T-helper 2 cell (primary cell): ENCODE measurements at regions not wholly inside any gene's neighbourhood (a gene's known extent, or its start where the extent isn't known, plus 50 kb on each side); places are given as distances from the start of the nearest gene placed in this dataset.

Experiments
- DNase-seq, 5 experiments: peaks; one replicate each; pipeline versions ENCODE4 v3.0.0 to v3.0.0-alpha.2; 2012 to 2022

DNA sequence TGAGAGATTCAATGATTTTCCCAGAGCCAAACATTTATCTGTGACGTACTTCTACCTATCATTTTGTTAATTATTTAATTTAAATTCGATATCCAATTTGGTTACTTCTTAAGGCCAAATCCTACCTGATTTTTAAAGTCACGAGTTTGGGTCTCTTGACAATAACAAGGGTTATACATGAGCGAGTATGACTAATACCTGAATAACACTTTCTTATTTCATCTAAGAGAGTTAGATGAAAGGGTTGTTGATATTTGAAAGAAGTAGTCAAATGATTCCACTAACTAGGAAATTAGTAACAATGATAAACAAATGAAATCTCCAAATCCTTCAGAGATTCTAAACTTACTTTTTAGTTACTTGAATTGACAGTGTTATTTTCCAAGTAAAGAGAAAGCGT is 1086.9 kb downstream of the XPNPEP1 start:
- no peak for DNase-seq

DNA sequence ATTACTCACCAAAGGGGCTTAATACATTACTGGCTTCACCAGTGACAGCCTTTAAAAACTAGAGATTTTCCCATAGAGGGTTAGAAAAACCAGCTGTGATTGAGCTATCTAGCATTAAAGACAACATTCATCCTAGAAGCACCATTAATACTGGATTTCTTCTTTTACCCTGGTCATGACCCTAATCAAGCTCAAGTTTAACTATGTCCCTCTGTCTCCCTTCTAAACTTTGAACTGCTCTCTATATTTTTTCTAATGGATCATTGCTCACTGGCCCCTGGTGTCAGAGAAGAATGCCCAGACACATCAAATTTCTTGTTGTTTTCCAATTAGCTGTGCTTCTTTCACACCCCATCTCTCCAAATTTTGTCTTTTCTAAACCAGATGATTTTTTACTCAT is 1101.3 kb downstream of the XPNPEP1 start:
- no peak for DNase-seq

DNA sequence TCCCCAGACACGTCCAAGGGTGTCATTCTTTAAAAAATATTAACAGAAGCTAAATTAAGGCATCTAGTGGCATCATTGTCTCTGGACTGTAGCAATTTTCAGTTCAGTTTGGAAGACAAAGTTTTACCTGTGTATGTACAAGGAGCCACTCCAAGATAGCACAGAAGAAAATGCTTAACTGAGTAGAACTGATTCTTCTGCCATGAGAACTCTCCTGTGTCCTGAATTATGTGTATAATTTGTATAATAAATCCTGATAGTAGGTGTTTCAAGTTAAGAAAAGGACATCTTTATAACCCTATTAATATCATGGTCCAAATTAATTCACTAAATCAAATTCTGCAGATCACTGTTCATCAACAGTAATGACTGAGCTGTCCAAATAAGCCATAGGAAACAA is 1104.0 kb downstream of the XPNPEP1 start:
- no peak for DNase-seq

DNA sequence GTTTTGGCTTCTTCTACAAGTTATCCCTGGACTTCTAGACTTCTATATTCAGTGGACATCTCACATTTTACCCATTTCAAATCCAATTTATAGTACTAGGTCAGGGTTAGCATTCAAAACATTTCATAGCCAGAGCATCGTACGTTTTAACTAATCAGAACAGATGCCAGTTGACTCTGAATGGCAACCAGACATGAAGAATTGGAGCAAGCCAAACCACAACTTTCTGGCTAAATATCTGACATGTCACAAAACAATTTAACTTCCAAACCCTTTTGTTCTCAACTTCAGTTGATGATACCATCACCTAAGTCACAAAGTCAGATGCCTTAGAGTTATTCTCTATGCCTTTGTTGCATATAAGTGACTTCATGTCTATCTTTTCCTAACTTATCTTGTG is 1105.7 kb downstream of the XPNPEP1 start:
- DNase-seq: no peak

DNA sequence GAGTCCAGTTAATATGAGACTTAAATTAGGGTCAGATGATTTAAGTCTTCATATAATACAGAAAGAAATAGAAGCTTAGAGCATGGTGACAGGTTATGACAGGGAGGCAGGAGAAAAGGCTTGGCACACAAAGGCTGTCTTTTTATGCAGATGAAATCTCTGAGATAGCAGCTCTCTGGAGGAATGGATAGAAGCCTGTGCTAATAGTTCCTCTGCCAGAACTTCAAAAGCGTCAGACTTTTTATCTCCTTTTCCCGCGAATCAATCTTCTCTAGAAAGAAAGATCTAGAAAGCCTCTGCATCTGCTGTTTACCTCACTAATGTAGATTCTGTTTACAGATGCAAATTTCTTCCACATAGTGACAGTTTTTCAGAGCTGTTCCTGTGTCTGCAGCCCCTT is 1106.2 kb downstream of the XPNPEP1 start:
- no peak for DNase-seq

DNA sequence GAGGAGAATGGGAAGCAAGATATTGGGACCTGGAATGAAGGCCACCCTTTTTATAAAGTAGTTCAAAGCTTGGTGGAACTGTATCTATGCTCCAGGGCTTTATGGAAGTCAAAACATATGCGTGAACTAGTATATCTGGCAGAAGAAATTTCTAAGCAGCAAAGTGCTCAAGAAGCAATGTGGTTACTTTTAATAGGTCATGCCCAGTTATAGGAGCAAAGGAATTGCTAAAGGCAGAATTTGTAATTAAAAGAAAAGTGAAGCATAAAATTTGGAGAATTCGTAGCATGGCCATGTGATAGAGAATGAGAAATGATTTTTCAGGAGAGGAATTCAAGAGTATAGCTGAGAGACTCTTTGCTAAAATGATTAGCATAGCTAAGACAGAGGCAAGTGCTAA is 1110.4 kb downstream of the XPNPEP1 start:
- no peak for DNase-seq

DNA sequence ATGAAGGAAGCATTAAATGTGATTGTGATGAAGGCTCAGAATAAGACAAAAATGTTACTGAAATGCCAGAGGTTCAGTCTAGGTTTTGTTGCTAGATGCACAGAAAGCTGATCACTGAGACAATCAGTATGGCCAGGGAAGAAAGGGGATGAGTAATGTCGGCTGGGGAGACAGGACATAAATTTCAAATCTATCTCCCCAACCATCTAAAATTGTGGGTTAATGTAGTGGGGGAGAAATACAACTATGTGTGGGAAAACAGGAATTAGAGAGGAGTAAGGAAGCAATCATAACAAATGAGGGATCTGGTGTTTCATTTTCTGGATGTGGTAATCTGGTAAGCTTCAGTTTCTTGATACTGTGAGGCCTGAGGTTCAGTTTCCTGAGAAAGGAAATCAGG is 1111.0 kb downstream of the XPNPEP1 start:
- no peak for DNase-seq

DNA sequence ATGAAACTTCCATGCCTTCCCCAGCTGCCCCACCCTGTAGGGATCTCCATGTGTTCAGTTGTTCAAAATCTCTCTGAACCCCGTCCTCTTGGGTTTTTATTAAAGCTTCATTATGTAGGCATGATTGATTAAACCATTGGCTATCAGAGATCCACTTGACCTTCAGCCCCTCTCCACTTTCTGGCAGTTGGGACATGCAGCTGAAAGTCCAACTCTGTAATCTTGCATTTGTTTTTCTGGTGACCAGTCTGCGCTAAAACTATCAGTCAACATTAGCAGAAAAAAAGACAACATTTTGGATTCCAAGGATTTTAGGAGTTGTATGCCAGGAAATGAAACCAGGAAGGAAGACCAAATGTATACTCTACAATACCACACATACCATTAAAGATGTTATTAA is 1115.1 kb downstream of the XPNPEP1 start:
- DNase-seq: no peak

DNA sequence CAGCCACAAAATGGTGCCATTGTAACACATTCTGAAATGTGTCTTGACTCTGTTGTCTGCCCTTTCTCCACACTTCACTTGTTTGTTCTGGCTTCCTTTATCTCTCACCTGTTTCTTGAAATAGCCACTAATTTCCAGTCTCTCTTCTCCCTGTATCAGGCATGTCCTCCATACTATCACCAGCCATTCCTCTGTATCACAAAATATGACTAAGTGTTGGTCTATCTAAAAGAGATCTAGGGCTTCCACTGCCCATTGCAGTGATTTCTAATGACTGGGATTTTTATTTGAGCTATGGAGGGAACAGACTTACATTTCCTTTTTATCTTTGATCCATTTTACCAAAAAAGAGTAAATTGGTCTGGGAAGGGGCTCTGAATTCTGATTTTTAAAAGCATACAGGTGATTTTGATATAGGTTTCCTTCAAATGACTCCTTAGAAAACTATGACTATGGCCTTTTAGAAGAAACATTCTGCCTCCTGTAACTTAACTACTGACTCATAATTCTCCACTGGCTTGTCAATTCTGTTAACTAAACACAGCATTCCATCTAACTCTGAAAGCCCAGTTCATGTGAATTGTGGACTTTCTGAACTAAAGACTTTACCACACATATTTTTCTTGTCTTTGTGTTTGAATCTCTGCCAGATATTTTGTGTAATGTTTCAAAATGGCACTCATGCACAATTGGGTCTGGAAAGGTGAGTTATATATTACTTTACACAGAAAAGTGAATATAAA is 1121.4 kb downstream of the XPNPEP1 start:
- DNase-seq: no peak

DNA sequence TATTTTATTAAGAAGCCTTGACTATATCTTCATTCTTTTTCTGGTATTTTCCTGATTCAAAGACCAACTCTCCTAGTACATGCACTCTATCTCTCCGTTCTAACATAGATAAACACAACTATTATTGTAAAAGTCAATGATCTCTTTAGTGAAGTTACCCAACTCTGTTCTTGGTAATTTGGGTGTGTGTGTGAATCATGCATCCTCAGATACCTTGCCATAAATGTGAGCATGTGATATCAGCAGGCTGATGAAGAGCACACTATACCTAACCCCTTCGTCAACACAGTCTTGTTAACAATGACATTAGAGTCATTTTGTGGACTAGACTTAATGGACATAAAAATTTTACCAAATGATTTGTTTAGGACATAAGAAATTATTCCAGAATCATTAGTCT is 1122.1 kb downstream of the XPNPEP1 start:
- no peak for DNase-seq

DNA sequence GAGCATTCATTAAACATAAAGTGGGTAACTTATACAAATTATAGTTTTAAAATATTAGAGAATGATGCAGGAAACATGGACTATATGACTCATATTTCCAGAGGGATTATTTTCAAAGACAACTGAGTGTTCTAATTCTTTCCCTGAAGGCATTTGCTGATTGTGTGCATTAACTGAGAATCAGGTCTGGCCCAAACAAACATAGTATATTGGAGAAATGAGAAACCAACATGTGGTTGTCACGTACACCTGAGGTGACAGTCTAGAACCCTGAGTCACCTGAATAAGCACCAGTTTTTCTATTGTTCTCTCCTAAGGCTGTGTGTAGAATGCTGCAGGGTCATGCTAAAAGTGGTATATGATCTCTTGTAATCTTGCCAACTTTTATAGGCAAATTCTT is 1125.7 kb downstream of the XPNPEP1 start:
- DNase-seq: no peak

DNA sequence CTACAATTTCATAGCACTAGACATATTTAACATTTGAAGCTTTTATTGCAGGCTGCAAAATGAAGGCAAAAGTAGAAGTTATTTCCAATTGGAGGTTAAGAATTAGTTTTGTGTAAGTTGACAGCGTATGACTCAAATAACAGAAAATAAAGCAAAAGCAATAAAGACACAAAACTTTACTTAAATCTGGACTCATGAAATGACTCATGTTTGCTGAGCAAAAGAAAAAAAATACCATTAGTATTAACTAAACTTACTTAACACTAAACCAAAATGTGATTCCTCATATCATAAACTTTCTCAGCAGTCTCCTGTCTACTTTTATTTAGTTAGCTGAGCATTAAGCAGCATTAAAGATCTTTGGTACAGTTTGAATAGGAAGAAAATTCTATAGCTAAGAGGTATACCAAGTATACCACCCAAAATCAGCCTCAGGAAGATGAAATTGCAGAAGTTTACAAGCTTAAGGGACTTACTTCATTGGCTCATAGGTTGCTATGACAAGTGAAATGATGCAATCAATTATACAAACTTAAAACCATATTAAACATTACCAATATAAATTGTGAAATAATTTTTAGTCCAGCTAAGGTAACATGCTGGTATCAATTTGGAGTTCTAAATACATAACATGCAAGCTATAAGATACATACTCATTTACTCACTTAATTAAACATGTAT is 1131.4 kb downstream of the XPNPEP1 start:
- no peak for DNase-seq

DNA sequence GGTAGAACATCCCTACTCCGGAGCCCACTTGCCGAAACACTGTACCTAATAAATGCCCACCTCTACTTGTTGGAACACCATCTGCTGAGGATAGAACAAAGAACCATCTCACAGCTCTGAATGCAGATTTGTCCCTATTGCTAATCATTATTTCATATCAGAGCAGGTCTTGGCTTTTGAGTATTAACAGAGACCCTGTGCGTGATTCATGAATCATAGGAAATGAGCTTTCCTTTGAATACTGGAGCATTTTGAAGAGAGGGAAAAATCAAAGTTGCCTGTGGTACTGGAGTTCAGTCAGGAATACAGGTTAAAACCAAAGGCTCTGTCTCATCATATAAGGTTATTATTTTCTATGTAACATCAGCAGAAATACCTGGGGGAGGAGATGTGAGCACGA is 1132.3 kb downstream of the XPNPEP1 start:
- DNase-seq: no peak

DNA sequence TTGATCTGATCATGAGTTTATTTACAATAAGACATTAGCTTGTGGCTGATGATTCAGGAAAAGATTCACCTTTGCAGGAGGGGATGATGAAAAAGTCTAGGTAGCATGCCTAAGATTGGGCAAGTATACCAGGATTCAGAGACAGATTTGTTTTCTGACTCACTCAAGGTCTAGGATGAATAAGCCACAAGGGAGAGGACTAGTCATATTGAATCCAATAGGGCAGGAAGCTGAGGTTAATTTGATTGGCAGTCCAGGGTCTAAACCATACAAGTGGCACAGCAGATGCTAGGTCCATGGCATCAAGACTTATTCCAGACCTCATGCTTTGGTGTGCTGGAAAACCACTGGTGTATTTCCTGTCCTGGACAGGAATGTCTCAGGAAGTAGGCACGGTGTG is 1133.4 kb downstream of the XPNPEP1 start:
- DNase-seq: peak in 1 of 5 experiments; percentile 39

DNA sequence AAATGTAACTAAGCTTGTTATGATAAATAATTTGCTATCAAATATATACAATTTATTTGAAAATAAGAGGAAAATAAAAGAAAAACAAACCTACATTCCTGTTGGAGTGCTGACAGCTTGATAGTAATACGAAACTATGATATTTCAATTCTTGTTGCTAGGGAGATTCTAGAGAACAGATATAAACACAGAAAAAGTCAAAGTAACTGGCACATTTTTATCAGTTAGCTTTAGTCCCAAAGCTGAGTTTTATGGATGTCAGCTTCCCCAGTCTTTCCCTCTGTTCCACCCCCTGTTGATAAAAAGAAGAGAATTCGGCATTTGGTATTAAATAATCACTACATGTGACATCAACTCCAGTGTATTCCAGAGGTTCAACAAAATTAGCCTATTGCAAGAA is 1134.0 kb downstream of the XPNPEP1 start:
- DNase-seq: no peak

DNA sequence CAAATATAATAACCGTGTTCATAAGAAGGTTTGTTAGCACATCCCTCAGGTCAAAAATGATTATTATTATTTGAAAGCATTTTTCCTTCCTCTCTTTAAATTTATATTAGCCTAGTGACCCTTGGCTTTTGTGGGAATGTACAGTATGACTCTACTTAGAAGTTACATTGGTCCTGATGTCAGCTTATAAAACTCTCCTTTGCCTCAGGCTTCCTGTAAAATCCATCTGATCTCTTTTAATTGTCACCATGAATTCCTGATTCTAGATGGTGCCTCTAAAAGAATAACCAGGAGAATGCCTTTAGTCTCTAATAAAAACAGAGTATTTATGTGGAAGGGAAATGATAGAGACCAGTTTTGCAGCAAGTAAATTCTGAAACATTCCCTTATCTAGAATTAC is 1134.4 kb downstream of the XPNPEP1 start:
- no peak for DNase-seq

DNA sequence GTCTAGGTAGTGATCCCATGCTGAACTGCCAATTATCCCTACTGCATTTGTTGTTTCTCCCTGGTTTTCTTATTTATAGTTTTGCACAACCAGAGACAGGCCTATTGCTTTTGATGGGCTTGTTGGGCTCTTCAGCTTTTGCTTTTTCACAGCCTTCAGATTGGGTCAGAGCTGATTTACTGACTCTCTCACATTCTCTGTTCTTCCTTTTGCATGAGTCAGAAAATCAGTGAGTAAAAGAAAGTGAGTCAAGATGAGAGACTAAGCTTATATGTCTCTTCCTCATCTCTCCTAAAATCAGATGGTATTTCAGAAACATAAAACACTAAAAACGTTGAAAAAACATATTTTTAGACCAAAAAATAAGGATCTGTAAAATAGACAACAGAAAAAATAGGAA is 1135.4 kb downstream of the XPNPEP1 start:
- no peak for DNase-seq

DNA sequence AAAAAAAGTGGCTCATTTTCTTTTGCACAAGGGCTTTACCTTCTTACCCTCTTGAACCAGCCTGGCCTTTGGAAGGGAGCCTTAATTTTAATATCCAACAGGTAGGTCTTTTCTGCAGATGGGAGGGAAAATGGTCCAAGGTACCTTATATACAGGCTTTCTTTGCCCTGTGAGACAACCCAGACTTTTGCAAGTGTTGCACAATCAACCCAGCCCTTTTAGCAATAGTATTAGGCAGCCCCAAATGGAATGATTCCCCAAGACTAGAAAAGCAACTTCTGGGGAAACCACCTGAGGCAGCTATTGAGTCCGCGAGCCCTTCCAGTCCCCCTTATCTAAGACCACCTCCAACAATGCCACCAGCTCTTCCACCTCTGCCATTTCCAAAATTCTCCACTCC is 1138.3 kb downstream of the XPNPEP1 start:
- DNase-seq: no peak

DNA sequence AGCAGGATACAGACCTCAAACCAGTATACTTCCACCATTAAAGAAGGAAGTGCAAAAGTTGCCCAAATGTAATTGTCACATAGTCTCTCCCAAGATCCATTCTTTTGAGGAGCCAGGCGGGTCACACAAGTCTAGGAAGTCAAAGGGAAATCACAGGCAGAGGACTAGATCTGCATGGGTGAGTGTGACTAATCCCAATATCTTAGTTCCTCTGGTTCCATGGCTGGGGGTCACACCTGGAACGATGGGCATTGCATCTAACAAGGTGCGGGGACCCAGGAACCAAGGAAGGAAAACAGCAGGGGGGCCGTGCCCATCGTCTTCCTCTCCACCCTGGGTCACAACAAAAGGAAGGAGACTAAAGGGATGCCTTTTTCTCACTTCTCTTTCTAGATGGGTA is 1138.8 kb downstream of the XPNPEP1 start:
- DNase-seq: no peak

DNA sequence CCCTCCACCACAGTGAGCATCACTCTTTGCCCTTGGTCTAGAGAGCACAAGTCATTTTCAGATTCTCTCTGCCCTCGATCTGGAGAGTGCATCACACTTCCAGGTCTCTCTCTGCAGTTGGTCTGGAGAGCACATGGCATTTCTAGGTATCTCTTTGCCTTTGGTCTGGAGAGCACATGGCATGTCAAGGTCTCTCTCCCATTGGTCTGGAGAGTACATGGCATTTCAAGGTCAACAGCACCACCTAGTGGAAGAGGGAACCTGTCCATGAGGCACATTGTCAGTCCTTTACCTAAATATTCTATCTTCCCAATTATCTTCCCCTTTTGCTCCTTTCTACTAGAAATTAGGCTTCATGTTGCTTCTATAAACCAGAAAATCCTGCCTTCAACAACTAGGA is 1139.4 kb downstream of the XPNPEP1 start:
- DNase-seq: peak in 1 of 5 experiments; percentile 46

DNA sequence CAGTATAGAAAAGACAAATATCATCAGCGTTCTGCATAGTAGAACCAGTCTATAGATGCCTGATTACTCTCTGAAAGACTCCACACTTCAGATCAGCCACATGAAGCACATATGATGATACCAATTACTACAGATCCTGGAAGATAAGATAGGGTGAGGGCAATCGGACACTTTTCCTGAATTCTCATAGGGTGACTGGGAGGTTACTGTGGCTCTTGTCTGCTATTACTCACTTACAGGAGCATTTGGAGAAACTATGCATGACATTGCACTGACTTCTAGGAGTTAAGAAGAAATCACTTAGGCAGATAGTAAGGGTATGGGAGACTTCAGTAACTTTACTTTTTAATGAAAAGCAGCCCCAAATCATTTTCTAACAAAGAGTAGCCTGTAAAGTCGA is 1140.9 kb downstream of the XPNPEP1 start:
- no peak for DNase-seq

DNA sequence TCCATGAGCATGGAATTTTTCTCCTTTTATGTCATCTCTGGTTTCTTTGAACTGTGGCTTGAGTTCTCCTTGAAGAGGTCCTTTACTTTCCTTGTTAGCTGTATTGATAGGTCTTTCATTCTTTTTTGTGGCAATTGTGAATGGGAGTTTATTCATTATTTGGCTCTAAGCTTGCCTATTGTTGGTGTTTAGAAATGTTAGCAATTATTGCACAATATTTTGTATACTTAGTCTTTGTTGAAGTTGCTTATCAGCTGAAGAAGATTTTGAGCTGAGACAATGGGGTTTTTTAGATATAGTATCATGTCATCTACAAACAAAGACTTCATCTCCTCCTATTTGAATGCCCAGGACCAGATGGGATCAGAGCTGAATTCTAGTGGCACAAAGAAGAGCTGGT is 1143.8 kb downstream of the XPNPEP1 start:
- no peak for DNase-seq

DNA sequence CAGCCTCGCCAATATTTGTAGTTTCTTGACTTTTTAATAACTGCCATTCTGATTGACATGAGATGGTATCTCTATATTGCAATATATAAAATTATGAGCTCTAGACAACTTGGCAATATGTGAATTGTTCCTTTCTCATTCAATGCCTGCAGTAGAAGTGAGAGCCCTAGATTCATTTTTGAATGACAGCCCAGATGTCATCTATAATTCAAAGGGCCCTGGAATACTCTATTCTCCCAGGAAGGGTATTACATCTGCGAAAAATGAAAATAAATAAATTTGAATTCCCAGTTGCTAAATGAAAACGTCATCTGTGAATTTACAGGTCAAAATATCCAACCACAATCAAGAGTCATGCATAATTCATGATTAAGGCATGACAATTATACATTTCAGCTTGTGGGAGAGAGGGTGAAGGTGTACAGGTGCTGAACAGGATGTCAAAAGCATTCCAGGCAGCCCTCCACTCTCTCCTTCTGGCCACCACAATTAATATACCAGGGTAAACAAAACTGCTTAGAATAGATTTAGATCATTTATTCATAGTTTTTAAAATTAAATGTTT is 1147.3 kb downstream of the XPNPEP1 start:
- no peak for DNase-seq

DNA sequence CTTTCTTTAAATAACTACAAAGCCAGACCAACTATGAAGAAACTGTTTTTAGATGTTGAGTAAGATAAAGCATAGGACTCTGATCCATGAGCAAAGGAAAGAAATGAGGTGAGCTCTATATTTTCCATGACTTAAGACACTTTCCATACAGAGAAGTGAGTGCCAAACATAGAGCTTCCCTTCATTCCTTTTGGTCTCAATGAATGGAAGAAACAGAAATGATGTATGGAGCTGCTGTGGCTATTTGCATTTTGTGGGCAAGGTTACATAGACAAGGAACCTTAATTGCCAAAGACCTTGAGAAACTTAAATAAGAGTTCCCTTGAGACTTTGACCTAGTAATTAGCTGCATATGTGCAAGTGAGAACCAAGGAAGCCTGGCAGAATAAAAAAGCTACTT is 1152.2 kb downstream of the XPNPEP1 start:
- no peak for DNase-seq
